Peyer's patch (tissue), 4 donors: ENCODE measurements at regions not wholly inside any gene's neighbourhood (a gene's known extent, or its start where the extent isn't known, plus 50 kb on each side); places are given as distances from the start of the nearest gene placed in this dataset.

ENCODE experiments used
- DNase-seq, 3 donors: peaks; one replicate each; pipeline ENCODE4 v3.0.0-alpha.2; 2017 to 2019
- H3K27ac ChIP-seq, 4 donors: fragments of 200-600 bp; sonication (generic); one replicate each; pipeline ENCODE4 v1.5.1; 2016 to 2019
- H3K27me3 ChIP-seq, 2 donors: fragments of 200-600 bp; sonication (generic); one replicate each; pipeline ENCODE4 v1.5.1; 2019
- H3K36me3 ChIP-seq, 3 donors: fragments of 200-600 bp; sonication (generic); one replicate each; pipeline ENCODE4 v1.5.1; 2016 to 2019
- H3K4me1 ChIP-seq, 4 donors: fragments of 200-600 bp; sonication (generic); one replicate each; pipeline ENCODE4 v1.5.1; 2016 to 2019
- H3K4me3 ChIP-seq, 4 donors: fragments of 200-600 bp; sonication (generic); 1 replicate in 3 of 4; 2 replicates in 1 of 4; pipeline ENCODE4 v1.5.1; 2016 to 2019; ENCODE audit warnings: mild to moderate bottlenecking in 1 of 4
- H3K9me3 ChIP-seq, 4 donors: fragments of 200-600 bp; sonication (generic); one replicate each; pipeline ENCODE4 v1.5.1; 2016 to 2019; ENCODE audit warnings: mild to moderate bottlenecking in 1 of 4
- CTCF ChIP-seq, 6 experiments: fragments of 450-650 bp in 4 of 6; fragments of 200-600 bp in 2 of 6; sonication (generic) in 1 of 6; IDR thresholded peaks; one replicate each; pipeline ENCODE4 v1.5.1; 2017 to 2019; ENCODE audit warnings: antibody characterized with exemption in 6 of 6, mild to moderate bottlenecking in 3 of 6, moderate library complexity in 1 of 6
- POLR2A ChIP-seq, 2 donors: fragments of 450-650 bp; IDR thresholded peaks; one replicate each; pipeline ENCODE4 v1.5.1; 2017; ENCODE audit warnings: antibody characterized with exemption in 2 of 2, mild to moderate bottlenecking in 2 of 2, moderate library complexity in 2 of 2

- Histone ChIP-seq H3K36me3 (no peaks in the 10 kb centered on the region), H3K9me3 (no peaks in the 10 kb centered on the region), H3K27me3 (no peaks in the 10 kb centered on the region), H3K4me1 (no peaks in the 10 kb centered on the region), H3K4me3 (no peak overlapping the region), H3K27ac (no peak overlapping the region)
- no peak for TF ChIP-seq POLR2A (IDR thresholded peaks at IDR 0.05)
- no peak for DNase-seq
Observed at GRCh38 chr9:16352251-16352650, 518.2 kb downstream of the BNC2 start.

GRCh38 chr9:16352791-16353401 lies 517.6 kb downstream of the BNC2 start:
- TF ChIP-seq POLR2A (IDR thresholded peaks at IDR 0.05) (no peak), CTCF (IDR thresholded peaks at IDR 0.05) (no peak)
- Histone ChIP-seq H3K27me3 (no peaks in the 10 kb centered on the region), H3K4me3 (no peak overlapping the region), H3K9me3 (no peaks in the 10 kb centered on the region), H3K4me1 (no peaks in the 10 kb centered on the region), H3K27ac (no peak overlapping the region), H3K36me3 (no peaks in the 10 kb centered on the region)
- DNase-seq: no peak

- no peaks in the 10 kb centered on the region for H3K27me3 ChIP-seq
- H3K4me3 ChIP-seq: no peak overlapping the region
- no peaks in the 10 kb centered on the region for H3K36me3 ChIP-seq
- no peaks in the 10 kb centered on the region for H3K4me1 ChIP-seq
- no peaks in the 10 kb centered on the region for H3K9me3 ChIP-seq
- no peak for TF ChIP-seq CTCF (IDR thresholded peaks at IDR 0.05)
- no peak for TF ChIP-seq POLR2A (IDR thresholded peaks at IDR 0.05)
- DNase-seq: no peak
- H3K27ac ChIP-seq: no peak overlapping the region
Observed at GRCh38 chr9:16356196-16356765, 514.2 kb downstream of the BNC2 start.

- no peak for TF ChIP-seq POLR2A (IDR thresholded peaks at IDR 0.05)
- TF ChIP-seq CTCF (IDR thresholded peaks at IDR 0.05): no peak
- Histone ChIP-seq H3K4me1 (no peaks in the 10 kb centered on the region), H3K27ac (no peak overlapping the region), H3K4me3 (no peak overlapping the region), H3K36me3 (no peaks in the 10 kb centered on the region), H3K27me3 (no peaks in the 10 kb centered on the region), H3K9me3 (no peaks in the 10 kb centered on the region)
- no peak for DNase-seq
Observed at GRCh38 chr9:16357828-16358227, 512.6 kb downstream of the BNC2 start.

GRCh38 chr9:16358751-16359150 lies 511.7 kb downstream of the BNC2 start:
- TF ChIP-seq POLR2A (IDR thresholded peaks at IDR 0.05) (no peak), CTCF (IDR thresholded peaks at IDR 0.05) (no peak)
- Histone ChIP-seq H3K4me1 (no peaks in the 10 kb centered on the region), H3K36me3 (no peaks in the 10 kb centered on the region), H3K4me3 (no peak overlapping the region), H3K9me3 (no peaks in the 10 kb centered on the region), H3K27ac (no peak overlapping the region), H3K27me3 (no peaks in the 10 kb centered on the region)
- DNase-seq: no peak
